A172 (cell line): ENCODE measurements at regions not wholly inside any gene's neighbourhood (a gene's known extent, or its start where the extent isn't known, plus 50 kb on each side); places are given as distances from the start of the nearest gene placed in this dataset.
"Not testable (repeated sequence)": the region's sequence is repeated elsewhere in the genome, so short reads cannot be mapped to it uniquely, and the experiment has no call there.

ENCODE experiments used
- DNase-seq: peaks from one replicate; pipeline ENCODE4 v3.0.0-alpha.2; 2015; ENCODE audit warnings: low spot score

DNA sequence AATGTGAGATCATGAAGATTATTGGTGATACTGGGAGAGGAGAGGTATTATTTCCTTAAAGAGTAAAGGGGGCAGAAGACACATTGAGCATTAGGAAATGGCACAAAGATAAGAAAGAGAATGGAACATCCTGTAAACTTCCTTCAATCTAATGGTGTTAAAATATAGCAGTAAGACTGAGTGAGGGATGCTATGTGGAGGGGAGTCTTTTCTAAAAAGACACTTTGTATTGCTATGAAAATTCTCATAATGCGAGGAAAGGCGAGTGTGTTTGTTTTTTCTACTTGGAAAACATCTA is 405.2 kb downstream of the ARL4A start:
- DNase-seq = no peak

DNA sequence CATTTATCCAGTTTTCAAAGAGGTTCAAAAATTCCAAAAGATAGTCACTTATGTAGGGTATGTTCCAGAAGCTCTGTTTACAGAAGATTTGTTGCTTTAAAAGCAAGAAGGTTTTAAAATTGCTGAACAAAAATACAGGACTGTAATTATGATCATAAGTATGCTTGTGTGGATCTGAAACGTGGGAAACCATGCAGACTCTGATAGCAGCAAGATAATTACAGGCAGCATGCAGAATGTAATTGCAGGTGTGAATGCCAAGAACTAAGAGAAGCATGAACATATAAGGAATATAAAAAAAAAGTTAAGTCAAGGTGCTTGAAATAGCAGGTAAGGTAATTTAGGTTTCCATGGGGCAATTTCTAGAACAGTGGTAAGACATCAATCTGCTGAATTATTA is 405.7 kb downstream of the ARL4A start:
- no peak for DNase-seq

DNA sequence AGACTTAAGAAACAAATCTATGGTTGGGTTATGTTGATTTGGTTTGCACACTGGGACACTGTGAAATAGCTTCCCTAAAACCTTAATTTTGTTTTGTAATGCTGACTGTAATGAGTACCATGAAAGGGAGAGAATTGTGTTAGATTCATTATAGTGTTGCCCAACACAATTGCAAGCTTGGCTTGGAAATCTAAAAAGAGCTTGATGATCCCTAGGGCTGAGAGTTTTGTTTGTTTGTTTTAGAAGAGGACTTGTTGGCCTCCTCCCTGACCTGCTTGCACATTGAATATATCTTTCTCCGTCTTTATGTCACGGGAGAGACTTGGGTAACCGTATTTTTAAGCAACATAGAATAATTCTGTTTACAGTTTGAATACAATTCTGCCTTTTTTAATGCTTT is 410.1 kb downstream of the ARL4A start:
- DNase-seq = no peak

DNA sequence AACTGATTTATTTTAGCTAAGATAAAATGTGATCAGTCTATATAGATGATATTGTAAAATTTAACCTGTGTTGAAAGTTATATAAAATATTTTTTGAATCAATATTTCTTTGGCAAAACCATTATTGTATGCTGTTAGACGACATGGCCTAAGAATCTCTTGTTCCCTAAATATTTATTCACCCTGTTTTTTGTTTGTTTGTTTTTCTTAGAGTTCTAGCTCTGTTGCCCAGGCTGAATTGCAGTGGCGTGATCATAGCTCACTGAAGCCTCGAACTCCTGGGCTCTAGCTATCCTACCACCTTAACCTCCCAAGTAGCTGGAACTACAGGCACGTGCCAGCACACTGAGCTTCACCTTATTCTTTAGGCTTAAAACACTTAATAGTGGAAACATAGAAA is 410.7 kb downstream of the ARL4A start:
- no peak for DNase-seq

DNA sequence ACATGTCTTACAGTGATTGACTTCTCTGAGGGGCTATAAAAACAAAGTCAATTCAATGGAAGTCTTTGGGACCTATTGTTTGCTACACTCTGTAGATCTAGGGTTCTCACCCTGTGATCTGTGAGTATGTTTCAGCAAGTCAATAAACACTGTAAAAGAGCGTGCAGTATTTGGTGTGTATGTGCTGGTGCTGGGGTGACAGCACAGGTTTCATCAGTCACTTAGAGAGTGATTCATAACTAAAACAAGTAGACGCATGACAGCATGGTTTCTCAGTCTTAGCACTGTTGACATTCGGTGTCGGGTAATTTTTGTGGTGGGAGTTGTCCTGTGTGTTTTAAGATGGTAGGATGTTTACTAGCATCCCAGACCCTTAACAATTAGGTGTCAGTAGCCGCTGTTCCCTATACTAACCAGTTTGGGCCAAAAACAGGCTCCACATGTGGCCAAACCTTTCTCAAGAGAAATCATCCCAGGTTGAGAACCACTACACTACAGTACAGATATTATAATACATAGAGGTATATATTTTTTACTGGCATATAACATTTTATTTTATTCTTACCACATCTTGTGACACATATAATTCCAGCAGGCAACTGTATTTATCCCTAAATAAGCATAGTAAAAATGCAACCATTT is 411.8 kb downstream of the ARL4A start:
- no peak for DNase-seq

DNA sequence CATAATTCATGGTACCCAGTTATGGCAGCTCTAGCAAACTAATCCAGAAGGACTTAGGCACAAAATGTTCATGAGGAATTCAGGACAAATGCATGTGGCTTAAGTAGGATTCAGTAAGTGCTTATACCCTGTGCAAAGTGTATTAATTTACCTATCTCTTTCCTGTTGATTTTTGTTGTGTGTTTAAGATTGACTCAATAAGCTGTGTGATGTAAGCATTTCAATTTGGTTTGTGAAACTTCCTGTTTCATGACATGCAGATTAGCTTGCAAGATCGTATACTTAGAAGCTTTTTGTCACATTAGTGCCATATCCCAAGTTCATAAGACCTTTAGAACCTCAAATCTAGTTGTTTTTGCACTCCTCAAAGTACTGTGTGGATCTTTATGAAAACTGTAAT is 416.7 kb downstream of the ARL4A start:
- DNase-seq = no peak

DNA sequence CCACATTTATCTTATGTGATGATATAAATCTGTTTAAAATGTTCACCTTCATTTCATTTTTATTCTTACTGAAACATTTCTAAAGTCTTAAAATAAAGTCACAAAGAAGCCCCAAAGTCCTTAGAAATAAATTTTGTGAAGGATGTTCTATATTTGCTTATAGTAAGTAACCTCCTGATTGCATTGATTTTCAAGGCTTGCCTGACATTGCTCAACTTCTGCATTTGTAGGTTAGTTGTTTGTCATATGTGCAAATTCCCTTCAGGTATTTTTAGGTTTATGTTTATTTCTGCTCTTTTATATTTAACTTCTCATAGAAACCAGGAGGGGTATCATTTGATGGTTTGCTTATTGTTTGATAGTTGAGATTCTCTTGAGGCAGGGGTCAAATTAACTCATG is 417.8 kb downstream of the ARL4A start:
- DNase-seq = no peak

DNA sequence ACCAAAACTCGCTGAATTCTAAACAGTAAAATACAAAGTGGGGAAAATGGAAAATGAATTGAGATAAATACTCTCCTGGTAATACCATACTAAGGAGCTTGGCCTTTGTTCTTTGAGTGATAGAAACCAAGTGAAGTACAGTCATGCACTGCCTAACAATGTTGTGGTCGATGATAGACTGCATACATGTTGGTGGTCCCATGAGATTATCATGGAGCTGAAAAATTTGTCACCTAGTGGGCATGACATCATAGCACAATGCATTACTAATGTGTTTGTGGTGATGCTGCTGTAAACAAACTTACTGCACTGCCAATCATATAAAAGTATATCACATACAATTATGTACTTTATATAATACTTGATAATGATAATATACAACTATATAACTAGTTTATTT is 419.1 kb downstream of the ARL4A start:
- no peak for DNase-seq

DNA sequence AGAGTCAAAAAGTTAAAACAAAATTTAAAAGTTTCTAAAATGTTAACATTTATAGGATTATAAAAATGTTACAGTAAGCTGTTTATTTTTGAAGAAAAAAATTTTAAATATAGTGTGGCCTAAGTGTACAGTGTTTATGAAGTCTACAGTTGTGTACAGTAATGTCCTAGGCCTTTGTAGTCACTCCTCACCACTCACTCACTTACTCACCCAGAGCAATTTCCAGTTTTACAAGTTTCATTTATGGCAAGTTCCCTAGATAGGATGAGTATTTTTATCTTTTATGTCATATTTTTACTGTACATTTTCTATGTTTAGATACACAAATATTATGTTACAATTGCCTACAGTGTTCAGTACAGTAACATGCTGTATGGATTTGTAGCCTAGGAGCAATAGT is 419.9 kb downstream of the ARL4A start:
- no peak for DNase-seq

DNA sequence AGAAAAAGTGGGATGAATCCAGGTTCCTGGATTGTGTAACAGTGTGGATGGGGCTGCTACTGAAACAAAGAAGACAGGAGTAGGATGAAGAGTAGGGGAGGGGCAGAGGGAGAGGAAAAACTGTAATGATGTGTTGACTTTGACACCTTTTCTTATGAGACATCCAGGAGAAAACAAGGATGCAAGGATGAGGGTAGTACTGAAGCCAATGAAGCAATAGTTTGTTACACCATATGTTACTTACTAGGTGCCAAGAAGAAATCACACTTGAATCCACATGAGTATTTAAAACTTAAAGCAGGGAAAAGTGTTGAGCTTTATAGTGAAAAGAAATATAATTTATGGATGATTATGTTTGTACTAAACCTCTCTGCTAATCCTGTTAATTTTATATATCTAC is 420.6 kb downstream of the ARL4A start:
- no peak for DNase-seq

DNA sequence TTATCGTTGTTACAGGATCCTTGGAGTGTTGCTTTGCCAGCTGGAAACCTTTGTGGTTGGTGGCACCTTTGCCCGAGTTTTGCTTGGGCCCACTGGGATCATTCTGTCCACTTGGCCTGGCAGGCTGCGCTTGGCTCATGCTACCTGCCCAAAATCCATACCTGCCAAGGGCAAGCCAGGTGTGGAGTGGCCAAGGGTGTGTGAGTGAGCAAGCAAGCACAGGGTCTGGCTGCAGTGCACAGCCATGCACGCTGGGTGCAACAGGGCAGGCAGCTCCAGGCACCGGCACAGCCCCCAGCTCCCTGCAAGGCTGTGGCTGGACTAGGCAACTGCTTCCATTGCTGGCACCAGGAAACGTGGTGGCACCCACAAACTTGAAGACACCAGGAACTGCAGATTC is 421.8 kb downstream of the ARL4A start:
- no peak for DNase-seq

DNA sequence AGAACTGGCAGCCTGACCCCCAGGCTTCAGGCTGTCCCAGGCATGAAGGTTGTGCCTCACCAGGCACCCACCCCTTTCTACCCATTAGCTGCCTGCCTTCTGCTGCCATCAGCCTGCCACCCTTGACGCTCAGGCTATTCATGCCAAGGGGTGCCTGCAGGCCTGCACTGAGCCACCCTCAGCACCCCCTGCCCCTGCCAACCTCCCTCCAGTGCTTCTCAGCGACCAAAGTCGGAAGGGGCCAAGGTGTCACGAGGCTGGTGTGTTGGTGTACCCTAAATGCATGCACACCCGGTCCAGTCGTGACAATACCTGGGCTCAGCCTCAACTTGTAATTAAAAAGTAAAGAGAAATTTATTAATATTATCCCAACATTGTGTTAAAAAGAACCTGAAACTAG is 422.7 kb downstream of the ARL4A start:
- DNase-seq = no peak

DNA sequence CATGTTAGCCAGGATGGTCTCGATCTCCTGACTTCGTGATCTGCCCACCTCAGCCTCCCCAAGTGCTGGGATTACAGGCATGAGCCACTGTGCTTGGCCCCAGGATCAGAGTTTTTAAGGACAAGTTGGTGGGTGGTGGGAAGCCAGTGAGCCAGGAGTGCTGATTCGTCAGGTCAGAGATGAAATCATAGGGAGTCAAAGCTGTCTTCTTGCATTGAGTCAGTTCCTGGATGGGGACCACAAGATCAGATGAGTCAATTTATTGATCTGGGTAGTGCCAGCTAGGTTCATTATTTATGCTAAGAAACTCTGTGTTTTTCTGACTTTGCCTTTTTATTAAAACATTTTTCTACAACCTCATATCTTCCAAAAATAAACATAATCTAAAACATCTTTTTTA is 423.8 kb downstream of the ARL4A start:
- no peak for DNase-seq

DNA sequence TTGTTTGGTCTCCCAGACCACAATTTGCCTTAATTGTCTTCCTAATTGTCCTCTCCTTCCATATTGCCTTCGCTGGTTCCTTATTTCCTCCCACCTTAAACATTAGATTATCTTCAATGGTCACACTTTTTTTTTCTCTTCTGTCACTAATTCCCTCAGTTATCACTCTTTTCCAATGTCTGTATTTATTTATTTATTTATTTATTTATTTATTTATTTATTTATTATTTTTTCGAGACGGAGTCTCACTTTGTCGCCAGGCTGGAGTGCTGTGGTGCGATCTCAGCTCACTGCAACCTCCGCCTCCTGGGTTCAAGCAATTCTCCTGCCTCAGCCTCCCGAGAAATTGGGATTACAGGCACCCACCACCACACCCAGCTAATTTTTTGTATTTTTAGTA is 426.8 kb downstream of the ARL4A start:
- DNase-seq = not testable (repeated sequence)

DNA sequence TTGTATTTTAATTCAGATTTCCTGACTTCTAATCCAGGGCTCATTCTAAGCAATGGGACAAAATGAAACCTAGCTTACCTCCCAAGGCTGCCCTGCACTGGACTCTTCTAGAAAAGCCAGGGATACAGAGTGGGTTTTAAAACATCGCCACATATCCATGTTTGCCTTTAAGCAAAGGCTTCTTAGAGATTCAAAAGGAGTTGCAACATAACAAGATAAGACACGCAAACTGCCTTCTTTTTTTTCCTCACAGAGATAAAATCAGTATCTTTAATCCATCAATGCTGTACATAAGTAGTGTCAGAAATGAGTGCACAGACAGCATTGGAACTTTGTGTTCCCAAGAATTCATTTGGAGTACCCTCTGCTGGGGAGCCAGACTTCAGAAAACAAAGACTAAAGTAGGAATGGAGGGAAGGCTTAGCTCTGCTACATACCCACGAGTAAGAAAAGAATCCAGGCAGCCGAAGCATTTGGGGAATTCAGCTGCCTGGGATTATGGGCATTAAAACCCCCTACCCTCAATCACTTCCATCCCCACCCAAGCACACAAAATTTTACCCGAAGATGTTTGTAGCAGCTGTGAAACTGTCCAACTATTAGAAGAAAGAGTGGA is 427.8 kb downstream of the ARL4A start:
- no peak for DNase-seq

DNA sequence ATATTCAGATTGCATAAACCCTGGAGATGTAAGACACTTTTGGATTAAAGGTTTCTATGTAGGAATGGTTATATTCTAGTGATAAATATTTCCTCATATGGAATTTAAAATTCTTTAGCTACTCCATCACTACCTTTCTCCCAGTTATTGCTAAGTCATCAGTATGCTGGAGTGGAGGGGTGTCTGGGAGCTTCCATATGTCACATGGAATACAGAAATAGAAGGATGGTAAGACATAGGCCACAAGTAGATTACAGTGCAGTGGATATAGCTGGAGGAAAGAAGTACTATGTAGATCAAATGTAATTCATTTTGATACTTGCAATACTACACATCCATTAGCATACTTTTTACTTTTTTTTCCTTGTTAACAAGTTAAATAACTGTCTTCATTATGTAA is 428.4 kb downstream of the ARL4A start:
- DNase-seq = no peak

DNA sequence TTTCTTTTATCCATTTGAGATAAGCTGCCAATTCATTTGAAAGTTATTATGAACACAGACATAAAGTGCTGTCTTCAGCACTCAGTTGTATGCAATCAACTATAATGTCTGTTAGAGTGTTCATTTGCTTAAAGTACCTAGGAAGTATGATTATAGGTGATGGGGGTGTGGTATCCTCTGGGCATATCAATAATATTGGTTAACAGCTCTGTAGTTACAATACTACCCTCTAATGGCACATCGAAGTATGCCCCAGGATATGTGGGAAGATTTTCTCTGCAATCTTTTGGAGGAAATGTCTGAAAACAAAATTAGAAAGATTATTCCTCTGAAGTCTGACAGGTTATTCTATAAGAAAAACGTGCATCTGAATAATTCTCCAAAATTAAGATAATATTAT is 429.7 kb downstream of the ARL4A start:
- DNase-seq = peak; percentile 9

DNA sequence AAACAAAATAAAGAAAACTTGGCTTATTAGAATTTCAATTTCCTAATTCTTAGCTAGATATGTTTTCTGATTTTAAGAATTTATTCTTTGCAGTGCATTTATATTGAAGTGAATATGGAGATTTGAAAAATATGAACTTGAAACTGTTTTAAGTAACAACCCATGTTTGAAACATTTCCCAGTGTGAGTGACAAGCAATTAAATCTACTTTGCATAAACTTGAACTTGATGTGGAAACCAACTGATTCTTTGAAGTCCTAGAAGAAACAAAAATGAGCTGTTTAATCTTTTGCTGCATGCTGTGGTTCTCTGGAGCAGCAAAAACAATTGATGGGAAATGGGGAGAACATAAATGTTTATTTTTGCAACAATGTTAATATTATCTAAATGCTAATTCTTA is 430.2 kb downstream of the ARL4A start:
- DNase-seq = no peak

DNA sequence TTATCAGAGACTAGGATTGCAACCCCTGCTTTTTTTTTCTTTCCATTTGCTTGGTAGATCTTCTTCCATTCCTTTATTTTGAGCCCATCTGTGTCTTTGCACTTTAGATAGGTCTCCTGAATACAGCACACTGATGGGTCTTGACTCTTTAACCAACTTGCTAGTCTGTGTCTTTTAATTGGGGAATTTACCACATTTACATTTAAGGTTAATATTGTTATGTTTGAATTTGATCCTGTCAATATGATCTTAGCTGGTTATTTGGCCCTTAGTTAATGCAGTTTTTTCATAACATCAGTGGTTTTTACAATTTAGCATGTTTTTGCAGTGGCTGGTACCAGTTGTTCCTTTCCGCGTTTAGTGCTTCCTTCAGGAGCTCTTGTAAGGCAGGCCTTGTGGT is 437.2 kb downstream of the ARL4A start:
- not testable (repeated sequence) for DNase-seq

DNA sequence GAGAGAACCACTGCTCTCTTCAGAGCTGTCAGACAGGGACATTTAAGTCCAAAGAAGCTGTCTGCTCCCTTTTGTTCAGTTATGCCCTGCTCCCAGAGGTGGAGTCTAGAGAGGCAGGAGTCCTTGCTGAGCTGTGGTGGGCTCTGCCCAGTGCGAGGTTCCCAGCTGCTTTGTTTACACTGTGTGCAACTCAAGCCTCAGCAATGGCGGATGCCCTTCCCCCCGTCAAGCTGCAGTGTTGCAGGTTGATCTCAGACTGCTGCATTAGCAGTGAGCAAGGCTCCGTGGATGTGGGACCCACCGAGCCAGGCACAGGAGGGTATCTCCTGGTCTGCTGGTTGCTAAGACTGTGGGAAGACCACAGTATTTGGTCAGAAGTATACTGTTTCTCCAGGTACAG is 438.9 kb downstream of the ARL4A start:
- DNase-seq = no peak

DNA sequence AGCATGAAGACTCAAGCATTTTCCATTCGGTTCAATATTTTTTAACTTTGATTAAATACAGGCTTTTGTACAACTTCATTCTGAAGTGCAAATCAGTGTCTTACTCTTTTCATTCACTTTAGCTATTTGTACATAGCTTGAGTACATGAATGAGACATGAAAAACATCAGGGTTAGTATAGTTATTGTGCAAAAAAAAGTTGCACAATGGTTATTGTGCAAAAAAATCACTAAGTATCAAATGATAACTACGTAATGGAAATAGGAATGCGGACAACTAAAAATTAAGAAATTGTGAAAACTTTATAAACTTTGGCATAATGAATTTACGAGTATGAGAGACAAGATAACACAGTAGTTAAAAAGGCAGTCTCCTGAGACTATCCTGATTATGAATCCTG is 442.9 kb downstream of the ARL4A start:
- no peak for DNase-seq

DNA sequence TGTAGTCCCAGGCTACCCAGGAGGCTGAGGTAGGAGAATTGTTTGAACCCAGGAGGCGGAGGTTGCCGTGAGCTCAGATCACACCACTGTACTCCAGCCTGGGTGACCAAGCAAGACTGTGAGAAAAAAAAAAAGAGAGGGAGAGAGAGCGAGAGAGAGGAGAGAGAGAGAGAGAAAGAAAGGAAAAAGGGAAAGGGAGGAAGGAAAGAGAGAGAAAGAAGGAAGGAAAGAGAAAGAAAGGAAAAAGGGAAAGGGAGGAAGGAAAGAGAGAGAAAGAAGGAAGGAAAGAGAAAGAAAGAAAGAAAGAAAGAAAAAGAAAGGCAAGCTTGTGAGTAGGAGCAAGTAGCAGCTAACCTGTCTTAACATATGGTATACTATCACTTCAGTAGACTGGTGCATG is 443.5 kb downstream of the ARL4A start:
- not testable (repeated sequence) for DNase-seq

DNA sequence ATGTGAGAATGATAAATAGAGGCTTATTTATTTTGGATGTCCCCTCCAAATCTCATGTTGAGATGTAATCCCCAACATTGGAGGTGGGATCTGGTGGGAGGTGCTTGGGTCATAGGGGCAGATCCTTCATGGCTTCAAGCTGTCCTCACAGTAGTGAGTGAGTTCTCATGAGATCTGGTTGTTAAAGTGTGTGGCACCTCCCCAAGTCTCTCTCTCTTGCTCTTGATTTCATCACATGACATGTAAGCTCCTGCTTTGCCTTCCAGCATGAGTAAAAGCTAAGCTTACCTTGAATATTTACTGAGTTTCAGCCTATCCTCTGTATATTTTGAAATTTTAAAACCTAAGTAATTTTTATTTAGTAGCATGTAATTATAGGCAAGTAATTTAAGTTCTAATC is 444.9 kb downstream of the ARL4A start:
- no peak for DNase-seq

DNA sequence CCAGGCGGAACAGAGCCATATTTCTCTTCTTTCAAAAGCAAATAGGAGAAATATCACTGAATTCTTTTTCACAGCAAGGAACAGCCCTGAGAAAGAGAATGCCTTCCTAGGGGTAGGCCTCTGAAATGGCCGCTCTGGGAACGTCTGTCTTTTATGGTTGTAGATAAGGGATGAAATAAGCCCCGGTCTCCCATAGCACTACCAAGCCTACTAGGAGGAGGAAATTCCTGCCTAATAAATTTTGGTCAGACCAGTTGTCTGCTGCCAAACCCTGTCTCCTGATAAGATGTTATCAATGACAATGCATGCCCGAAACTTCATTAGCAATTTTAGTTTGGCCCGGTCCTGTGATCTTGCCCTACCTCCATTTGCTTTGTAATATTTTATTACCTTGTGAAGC is 448.9 kb downstream of the ARL4A start:
- DNase-seq = not testable (repeated sequence)
